ENCODE measurements at regions not wholly inside any gene's neighbourhood (a gene's known extent, or its start where the extent isn't known, plus 50 kb on each side); places are given as distances from the start of the nearest gene placed in this dataset.

DNA sequence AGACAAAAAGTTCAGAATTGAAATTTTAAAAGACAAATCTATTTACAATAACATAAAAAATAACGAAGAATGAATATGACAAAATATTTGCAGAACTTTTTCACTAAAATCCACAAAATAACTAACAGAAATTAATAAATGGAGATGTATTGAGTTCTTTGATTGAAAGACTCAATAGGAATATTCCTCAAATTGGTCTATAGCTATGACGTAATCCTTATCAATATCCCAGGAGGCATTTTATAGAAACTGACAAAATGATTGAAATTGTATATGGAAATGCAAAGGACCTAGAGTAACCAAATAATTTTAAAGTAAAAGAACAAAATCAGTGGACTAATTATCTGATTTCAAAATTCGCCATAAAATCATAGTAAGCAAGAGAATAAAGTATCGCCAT, 328.7 kb downstream of the MED10 start:
- H3K27me3 ChIP-seq (replicated peaks; ENCODE audit: control insufficient read depth, insufficient read depth, low read length) = no peaks in the 10 kb centered on the region
- DNase-seq (ENCODE audit: extremely low read depth, insufficient read length) = no peak

DNA sequence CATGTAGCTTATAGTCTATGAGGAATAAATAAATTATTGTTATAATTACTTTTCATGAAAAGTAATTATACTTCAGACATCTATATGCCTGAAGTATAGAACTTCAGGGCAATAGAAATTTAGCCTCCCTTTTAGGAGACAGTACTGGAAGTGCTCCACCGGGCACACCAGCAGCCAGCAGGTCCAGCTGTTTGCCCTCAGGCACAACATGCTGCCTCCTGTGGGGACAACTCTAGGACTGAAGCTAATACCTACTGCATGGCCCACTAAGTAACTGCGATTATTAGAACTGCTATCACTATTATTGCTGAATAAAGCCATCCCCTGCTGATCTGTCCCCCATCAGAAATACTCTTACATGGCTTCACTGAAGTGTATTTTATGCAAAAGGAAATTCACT, 329.6 kb downstream of the MED10 start:
- Histone ChIP-seq H3K27me3 (replicated peaks; ENCODE audit: control insufficient read depth, insufficient read depth, low read length) (no peaks in the 10 kb centered on the region), H3K36me3 (ENCODE audit: control insufficient read depth, insufficient read depth, low read length) (no peaks in the 10 kb centered on the region), H3K4me3 (replicated peaks; ENCODE audit: low read depth, low read length) (no peak overlapping the region)
- TF ChIP-seq, protein P1, sequence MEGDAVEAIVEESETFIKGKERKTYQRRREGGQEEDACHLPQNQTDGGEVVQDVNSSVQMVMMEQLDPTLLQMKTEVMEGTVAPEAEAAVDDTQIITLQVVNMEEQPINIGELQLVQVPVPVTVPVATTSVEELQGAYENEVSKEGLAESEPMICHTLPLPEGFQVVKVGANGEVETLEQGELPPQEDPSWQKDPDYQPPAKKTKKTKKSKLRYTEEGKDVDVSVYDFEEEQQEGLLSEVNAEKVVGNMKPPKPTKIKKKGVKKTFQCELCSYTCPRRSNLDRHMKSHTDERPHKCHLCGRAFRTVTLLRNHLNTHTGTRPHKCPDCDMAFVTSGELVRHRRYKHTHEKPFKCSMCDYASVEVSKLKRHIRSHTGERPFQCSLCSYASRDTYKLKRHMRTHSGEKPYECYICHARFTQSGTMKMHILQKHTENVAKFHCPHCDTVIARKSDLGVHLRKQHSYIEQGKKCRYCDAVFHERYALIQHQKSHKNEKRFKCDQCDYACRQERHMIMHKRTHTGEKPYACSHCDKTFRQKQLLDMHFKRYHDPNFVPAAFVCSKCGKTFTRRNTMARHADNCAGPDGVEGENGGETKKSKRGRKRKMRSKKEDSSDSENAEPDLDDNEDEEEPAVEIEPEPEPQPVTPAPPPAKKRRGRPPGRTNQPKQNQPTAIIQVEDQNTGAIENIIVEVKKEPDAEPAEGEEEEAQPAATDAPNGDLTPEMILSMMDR (IDR thresholded peaks at IDR 0.05; ENCODE audit: insufficient read depth, low read length, poor library complexity, severe bottlenecking) = no peak
- no peak for DNase-seq (ENCODE audit: extremely low read depth, insufficient read length)

More for the DNA sequence above, 328.7 kb downstream of the MED10 start:
- TF ChIP-seq, protein P1 (IDR thresholded peaks at IDR 0.05; ENCODE audit: insufficient read depth, low read length, poor library complexity, severe bottlenecking) = no peak
- Histone ChIP-seq H3K36me3 (ENCODE audit: control insufficient read depth, insufficient read depth, low read length) (no peaks in the 10 kb centered on the region), H3K4me3 (replicated peaks; ENCODE audit: low read depth, low read length) (no peak overlapping the region)

DNA sequence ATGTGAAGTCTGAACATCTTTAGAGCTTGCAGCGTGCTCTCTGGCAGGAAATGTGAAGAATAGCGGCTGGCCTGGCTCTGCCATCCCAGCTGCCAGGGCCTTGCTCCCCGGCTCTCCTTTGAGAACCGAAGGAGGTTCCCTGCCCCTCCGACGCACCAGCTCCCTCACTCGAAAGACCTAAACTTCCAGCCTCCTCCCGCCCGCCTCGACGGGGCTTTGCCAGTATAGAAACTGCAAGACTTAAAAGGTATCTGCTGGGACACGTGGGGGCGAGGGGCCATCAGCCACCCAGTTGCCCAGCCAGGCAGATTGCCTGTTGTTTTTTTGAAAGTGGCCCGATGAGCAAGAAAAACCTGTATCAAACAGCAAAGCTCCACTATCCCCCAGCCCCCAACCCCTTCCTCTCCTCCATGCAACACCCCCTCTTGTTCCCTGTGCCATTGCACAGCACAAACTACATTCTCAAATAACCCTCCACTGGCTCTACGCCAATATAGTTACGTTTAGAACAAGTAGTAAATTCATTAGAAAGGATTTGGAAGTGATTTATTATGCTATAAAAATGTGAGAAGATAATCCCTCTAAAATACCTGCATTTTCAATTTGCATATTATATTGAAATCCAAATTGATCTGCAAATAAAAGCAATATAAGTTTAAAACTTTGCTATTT, 331.9 kb downstream of the MED10 start:
- no peak for DNase-seq (ENCODE audit: extremely low read depth, insufficient read length)
- Histone ChIP-seq H3K27me3 (replicated peaks; ENCODE audit: control insufficient read depth, insufficient read depth, low read length) (no peaks in the 10 kb centered on the region), H3K36me3 (ENCODE audit: control insufficient read depth, insufficient read depth, low read length) (no peaks in the 10 kb centered on the region), H3K4me3 (replicated peaks; ENCODE audit: low read depth, low read length) (no peak overlapping the region)
- TF ChIP-seq, protein P1 (IDR thresholded peaks at IDR 0.05; ENCODE audit: insufficient read depth, low read length, poor library complexity, severe bottlenecking) = no peak

DNA sequence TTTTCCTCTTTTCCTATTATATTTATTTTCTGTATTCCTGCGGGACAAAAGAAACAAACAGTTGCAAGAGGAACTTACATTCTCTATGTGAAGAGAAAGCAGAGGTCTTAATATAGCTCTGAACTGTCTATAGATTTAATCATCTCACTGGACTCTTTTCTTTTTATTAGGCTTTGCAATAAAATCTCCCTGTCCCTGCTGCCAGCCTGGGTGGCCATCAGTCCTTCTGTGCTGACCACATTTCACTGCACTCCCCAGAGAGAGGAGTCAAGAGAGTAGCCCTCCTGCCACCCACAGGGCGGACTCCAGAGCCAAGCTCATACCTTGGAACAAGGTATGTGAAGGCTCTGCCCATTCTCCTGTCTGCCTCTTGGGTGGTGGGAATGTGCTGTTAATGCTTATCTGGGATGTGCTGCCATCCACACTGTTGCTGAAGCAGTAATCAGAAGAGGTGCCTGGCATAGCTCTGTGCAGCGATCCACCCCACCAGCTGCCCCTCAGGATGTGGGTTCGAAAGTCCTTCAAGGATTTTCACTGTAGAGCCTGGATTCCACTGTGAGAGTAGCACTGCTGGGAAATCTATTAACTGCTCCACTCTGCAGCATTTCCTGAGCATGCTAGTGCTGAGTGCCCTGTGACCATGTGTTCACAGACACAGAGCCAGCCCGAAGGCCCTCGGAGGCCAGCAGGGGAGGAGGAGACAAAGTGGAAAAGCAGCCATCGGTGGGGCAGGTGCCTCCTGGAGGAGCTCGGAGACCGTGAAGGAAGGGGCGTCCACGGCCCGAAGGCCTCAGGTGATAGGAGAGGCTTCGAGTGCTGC, 334.6 kb downstream of the MED10 start:
- no peaks in the 10 kb centered on the region; the same call in 1 of the 2 replicates for H3K27me3 ChIP-seq (replicated peaks; ENCODE audit: control insufficient read depth, insufficient read depth, low read length)
- no peaks in the 10 kb centered on the region for H3K36me3 ChIP-seq (ENCODE audit: control insufficient read depth, insufficient read depth, low read length)
- H3K4me3 ChIP-seq (replicated peaks; ENCODE audit: low read depth, low read length) = no peak overlapping the region
- DNase-seq (ENCODE audit: extremely low read depth, insufficient read length) = no peak
- TF ChIP-seq, protein P1 (IDR thresholded peaks at IDR 0.05; ENCODE audit: insufficient read depth, low read length, poor library complexity, severe bottlenecking) = no peak

DNA sequence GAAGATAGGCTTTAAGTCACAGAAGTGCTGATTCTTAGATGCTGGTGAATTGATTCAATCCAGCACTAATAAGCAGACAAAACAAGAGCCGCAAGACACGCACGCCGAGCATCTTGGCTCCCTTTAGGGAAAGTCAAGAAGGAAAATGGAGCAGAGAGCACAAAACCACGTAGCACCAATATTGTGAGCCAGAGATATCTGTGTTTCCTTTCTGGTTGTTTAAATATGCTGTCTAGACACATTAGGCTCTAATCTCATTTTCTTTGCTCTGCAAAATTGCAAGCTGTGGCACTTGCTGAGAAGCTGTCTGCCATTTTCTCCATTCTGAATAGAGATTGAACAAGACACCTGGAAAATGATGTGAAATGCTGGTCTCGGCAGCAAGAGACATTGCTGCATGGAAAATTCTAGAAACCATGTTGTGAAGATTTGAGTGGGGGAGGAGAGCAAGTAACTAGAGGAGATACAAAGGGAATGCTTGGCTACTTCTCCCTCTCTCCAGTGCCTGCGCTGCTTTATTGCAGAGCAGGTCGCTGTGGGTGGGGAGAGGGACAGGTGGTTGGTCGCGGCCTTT, 336.3 kb downstream of the MED10 start:
- H3K27me3 ChIP-seq (replicated peaks; ENCODE audit: control insufficient read depth, insufficient read depth, low read length) = no peaks in the 10 kb centered on the region; the same call in 1 of the 2 replicates
- no peaks in the 10 kb centered on the region for H3K36me3 ChIP-seq (ENCODE audit: control insufficient read depth, insufficient read depth, low read length)
- DNase-seq (ENCODE audit: extremely low read depth, insufficient read length) = no peak
- TF ChIP-seq, protein P1 (IDR thresholded peaks at IDR 0.05; ENCODE audit: insufficient read depth, low read length, poor library complexity, severe bottlenecking) = no peak
- H3K4me3 ChIP-seq (replicated peaks; ENCODE audit: low read depth, low read length) = no peak overlapping the region
